ENCODE measurements at regions not wholly inside any gene's neighbourhood (a gene's known extent, or its start where the extent isn't known, plus 50 kb on each side); places are given as distances from the start of the nearest gene placed in this dataset.

DNA sequence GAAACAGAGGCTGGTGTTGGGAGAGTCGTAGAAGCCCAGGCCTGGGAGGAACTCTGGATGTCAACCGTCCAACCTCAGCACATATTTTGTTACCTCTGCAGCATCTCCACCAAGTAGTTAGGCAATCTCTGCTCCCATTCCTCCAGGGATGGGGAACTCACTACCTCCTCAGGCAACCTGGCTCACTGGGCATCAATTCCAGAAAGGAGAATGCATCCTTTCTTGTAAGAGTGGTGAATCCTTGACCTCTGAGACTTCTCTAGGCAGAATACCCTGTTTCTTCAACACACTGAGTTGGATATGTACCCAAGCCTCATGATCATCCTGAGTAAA lies 136.7 kb upstream of the ZMIZ1 start:
- TF ChIP-seq, protein P1, sequence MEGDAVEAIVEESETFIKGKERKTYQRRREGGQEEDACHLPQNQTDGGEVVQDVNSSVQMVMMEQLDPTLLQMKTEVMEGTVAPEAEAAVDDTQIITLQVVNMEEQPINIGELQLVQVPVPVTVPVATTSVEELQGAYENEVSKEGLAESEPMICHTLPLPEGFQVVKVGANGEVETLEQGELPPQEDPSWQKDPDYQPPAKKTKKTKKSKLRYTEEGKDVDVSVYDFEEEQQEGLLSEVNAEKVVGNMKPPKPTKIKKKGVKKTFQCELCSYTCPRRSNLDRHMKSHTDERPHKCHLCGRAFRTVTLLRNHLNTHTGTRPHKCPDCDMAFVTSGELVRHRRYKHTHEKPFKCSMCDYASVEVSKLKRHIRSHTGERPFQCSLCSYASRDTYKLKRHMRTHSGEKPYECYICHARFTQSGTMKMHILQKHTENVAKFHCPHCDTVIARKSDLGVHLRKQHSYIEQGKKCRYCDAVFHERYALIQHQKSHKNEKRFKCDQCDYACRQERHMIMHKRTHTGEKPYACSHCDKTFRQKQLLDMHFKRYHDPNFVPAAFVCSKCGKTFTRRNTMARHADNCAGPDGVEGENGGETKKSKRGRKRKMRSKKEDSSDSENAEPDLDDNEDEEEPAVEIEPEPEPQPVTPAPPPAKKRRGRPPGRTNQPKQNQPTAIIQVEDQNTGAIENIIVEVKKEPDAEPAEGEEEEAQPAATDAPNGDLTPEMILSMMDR (IDR thresholded peaks at IDR 0.05; ENCODE audit: unreplicated experiment): no peak
- H3K9me3 Mint-ChIP-seq (ENCODE audit: unreplicated experiment): no peaks in the 10 kb centered on the region
- ChIA-PET CTCF (no interaction called here), POLR2A (interaction anchor here (1.0 kb wide), 1 partner anchor 21 kb away, joined by 3 read pairs; no protein-coding TSS in a partner anchor)
- H3K4me3 Mint-ChIP-seq (ENCODE audit: unreplicated experiment): no peak overlapping the region
- no peak overlapping the region for H3K27ac Mint-ChIP-seq (ENCODE audit: low read depth, unreplicated experiment)
- no peak for DNase-seq (ENCODE audit: unreplicated experiment)
- intact Hi-C loops (cut with micrococcal nuclease): no loop called here
- no TSS peak for BruUV-seq (replicated peaks)
- peaks cover 37% of the 10 kb centered on the region for H3K4me1 Mint-ChIP-seq (ENCODE audit: insufficient read depth, unreplicated experiment)
- no peaks in the 10 kb centered on the region for H3K27me3 Mint-ChIP-seq (ENCODE audit: insufficient read depth, unreplicated experiment)
- H3K36me3 Mint-ChIP-seq (ENCODE audit: insufficient read depth, unreplicated experiment): no peaks in the 10 kb centered on the region

DNA sequence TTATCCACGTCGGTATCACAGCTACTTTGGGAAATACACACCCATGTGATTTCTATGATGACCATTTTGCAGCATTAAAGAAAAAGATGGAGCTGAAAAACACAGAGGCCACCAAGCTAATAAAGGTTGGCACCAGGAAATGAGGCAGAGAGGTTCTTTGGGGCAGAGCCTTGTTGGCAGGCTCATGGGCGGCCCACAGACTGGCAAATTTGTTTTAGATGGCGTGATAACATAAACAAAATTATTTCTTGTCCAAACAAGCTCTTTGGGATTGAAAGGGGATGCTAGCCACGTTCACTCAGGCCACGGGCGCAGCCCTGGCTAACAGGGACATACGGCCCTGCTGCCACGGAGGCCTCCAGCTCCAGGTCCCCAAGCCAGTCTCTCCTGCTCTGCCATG lies 135.9 kb upstream of the ZMIZ1 start:
- no peaks in the 10 kb centered on the region for H3K36me3 Mint-ChIP-seq (ENCODE audit: insufficient read depth, unreplicated experiment)
- TF ChIP-seq, protein P1 (IDR thresholded peaks at IDR 0.05; ENCODE audit: unreplicated experiment): no peak
- H3K4me1 Mint-ChIP-seq (ENCODE audit: insufficient read depth, unreplicated experiment): peaks cover 42% of the 10 kb centered on the region
- POLR2A ChIA-PET: interaction anchor here (1.2 kb wide), 1 partner anchor 13 kb away, joined by 3 read pairs; no protein-coding TSS in a partner anchor
- DNase-seq (ENCODE audit: unreplicated experiment): no peak
- no peak overlapping the region for H3K4me3 Mint-ChIP-seq (ENCODE audit: unreplicated experiment)
- no peak overlapping the region for H3K27ac Mint-ChIP-seq (ENCODE audit: low read depth, unreplicated experiment)
- no peaks in the 10 kb centered on the region for H3K9me3 Mint-ChIP-seq (ENCODE audit: unreplicated experiment)
- intact Hi-C loops (cut with micrococcal nuclease): no loop called here
- no TSS peak for BruUV-seq (replicated peaks)
- CTCF ChIA-PET: interaction anchor here (0.6 kb wide), 1 partner anchor 71 kb away, joined by 3 read pairs; no protein-coding TSS in a partner anchor
- no peaks in the 10 kb centered on the region for H3K27me3 Mint-ChIP-seq (ENCODE audit: insufficient read depth, unreplicated experiment)

DNA sequence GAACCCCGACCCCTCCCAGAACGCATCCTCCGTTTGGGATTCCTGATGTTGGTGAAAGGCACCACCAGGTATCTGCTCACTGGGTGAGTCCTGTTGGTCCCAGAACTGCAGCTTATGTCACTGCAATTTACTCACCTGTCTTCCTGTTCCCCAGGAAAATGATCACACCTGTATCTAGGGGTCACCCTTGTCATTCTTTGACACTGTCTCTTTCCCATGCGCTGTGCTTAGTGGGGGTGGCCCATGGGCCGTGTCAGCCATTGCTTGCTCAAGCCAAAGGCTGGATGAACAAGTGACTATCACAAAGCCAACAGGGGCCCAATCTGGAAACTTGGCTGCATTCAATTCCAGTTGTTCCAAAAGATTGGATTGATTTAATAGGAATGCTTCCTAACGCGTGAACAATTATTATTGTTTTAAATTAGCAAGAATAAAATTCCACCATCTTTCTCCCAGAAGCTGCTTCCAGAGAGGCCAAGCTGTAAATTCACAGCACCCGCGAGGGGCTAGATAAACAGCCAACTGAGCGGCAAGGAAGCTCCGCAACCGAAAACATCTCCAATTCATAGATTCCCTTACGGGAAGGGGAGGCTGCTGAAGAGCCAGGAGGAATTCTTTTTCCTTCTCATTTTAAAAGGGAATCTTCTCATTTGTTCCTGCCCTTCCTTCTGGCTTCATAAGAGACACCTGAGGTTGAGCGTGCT lies 134.8 kb upstream of the ZMIZ1 start:
- H3K4me1 Mint-ChIP-seq (ENCODE audit: insufficient read depth, unreplicated experiment): peaks cover 44% of the 10 kb centered on the region
- no peaks in the 10 kb centered on the region for H3K9me3 Mint-ChIP-seq (ENCODE audit: unreplicated experiment)
- CTCF ChIA-PET: interaction anchor here (0.6 to 0.8 kb wide), 2 partner anchors 276 to 287 kb away, joined by 3 to 4 read pairs; no protein-coding TSS in a partner anchor

DNA sequence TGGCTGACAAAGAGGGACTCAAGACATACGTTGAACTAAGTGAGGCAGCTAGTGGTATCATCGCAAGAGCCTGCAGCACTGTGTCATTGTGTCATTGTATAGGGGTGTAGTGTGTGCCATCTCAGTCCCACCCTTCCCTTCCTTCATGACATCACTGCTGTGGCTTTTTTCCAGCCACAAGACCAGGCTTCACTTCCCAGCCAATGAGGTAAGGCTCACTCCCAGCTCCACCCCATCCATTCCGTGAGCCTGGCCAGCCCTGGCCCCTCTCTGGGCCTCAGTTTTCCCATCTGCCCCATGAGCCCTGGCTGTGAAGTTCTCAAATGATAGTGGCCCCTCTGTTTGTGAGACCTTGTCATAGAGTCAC lies 134.3 kb upstream of the ZMIZ1 start:
- Mint-ChIP-seq H3K9me3 (ENCODE audit: unreplicated experiment) (no peaks in the 10 kb centered on the region), H3K36me3 (ENCODE audit: insufficient read depth, unreplicated experiment) (no peaks in the 10 kb centered on the region), H3K27me3 (ENCODE audit: insufficient read depth, unreplicated experiment) (no peaks in the 10 kb centered on the region), H3K4me1 (ENCODE audit: insufficient read depth, unreplicated experiment) (peaks cover 44% of the 10 kb centered on the region), H3K27ac (ENCODE audit: low read depth, unreplicated experiment) (no peak overlapping the region), H3K4me3 (ENCODE audit: unreplicated experiment) (no peak overlapping the region)
- no TSS peak for BruUV-seq (replicated peaks)
- ChIA-PET POLR2A (interaction anchor here (1.3 to 2.6 kb wide), 4 partner anchors 9 to 138 kb away, joined by 3 to 8 read pairs (median 4); no protein-coding TSS in a partner anchor), CTCF (interaction anchor here (0.6 to 0.9 kb wide), 4 partner anchors 9 to 286 kb away, joined by 3 to 4 read pairs (median 3); no protein-coding TSS in a partner anchor)
- TF ChIP-seq, protein P1 (IDR thresholded peaks at IDR 0.05; ENCODE audit: unreplicated experiment): no peak
- intact Hi-C loops (cut with micrococcal nuclease): no loop called here
- no peak for DNase-seq (ENCODE audit: unreplicated experiment)

More for the DNA sequence above, 134.8 kb upstream of the ZMIZ1 start:
- POLR2A ChIA-PET: interaction anchor here (1.2 to 1.5 kb wide), 2 partner anchors 12 to 17 kb away, joined by 3 to 4 read pairs; no protein-coding TSS in a partner anchor
- Mint-ChIP-seq H3K27ac (ENCODE audit: low read depth, unreplicated experiment) (no peak overlapping the region), H3K27me3 (ENCODE audit: insufficient read depth, unreplicated experiment) (no peaks in the 10 kb centered on the region), H3K4me3 (ENCODE audit: unreplicated experiment) (no peak overlapping the region), H3K36me3 (ENCODE audit: insufficient read depth, unreplicated experiment) (no peaks in the 10 kb centered on the region)
- no peak for DNase-seq (ENCODE audit: unreplicated experiment)
- TF ChIP-seq, protein P1 (IDR thresholded peaks at IDR 0.05; ENCODE audit: unreplicated experiment): no peak
- no TSS peak for BruUV-seq (replicated peaks)
- intact Hi-C loops (cut with micrococcal nuclease): no loop called here

Measured in MCF 10A (cell line).